GM18502 (cell line): ENCODE measurements at regions not wholly inside any gene's neighbourhood (a gene's known extent, or its start where the extent isn't known, plus 50 kb on each side); places are given as distances from the start of the nearest gene placed in this dataset.
"Not testable (repeated sequence)": the region's sequence is repeated elsewhere in the genome, so short reads cannot be mapped to it uniquely, and the experiment has no call there.

Experiments
- ATAC-seq: cut with Tn5 transposase; IDR thresholded peaks from one replicate; pipeline ENCODE4 v1.9.1; 2021; ENCODE audit warnings: mild to moderate bottlenecking; ENCODE audit not compliant: unreplicated experiment, poor library complexity

DNA sequence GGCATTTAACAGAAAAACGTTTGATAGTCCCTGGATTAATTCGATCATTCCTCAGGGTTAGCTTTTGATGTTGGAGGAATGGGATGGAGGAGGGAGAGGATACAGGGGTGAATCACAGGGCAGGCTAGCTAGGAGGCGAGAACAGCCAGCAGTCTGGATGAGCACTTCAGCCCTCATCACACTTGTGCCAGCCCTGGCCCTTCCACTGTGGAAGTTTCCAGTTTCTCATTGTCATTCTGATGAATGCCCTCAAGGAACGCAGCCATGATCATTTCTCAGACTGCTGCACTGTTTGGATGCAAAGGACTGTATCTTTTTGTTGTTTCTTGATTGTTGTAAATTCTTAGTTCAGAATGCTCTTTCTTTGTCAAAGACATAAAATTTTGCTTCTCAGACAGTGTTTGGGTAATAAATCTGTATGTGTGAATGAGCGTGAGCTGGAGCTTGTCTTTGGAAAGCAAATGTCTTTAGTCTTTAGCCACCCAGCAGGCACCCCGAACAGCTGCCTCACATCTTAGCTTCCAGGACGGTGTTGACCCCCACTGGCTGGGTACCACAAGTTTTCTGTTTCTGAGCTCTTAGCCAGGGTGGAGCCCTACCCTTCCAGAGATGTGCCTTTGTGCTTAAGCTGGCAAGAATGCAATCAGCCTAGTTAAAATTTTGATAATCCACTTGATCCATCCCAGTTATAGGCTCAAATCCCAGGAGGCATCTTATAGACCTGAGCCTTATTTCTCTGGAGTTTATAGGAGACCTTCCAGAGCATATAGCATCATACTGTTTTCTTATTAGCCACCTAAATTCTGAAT, 121.1 kb downstream of the PDCD6IP start:
- ATAC-seq: no peak

DNA sequence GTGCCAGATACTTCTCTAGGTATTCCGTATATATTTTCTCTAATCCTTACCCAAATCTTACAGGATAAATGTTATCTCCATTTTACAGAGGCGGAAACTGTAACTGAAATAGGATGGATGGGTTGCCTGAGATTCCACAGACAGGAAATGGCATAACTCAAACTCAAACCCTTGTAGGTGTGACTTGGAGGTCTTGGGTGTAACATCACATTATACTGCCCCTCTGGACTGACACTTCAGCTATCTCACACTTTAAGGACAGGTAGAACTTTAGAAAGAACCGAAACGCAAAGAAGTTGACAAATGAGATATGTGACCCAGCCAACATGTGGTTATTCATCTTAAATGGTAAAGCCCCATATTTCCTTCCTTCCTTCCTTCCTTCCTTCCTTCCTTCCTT, 122.1 kb downstream of the PDCD6IP start:
- ATAC-seq: no peak

DNA sequence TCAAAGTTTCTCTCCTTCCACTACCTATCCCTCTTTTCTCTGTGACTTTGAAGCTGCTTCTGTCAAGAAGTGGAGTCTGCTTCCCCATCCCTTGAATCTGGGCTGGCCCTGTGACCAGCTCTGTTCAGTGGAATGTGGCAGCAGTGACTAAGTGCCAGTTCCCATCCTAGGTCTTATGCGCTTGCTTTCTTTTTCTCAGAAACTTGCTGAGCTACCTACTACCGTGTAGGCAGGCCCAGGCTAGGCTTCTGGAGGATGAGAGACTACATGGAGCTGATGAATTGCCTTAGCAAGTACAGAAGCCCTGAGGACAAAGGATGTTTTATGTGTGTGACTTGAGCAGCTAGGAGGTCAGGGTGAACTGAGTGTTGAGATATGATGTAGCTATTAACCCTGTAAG, 123.2 kb downstream of the PDCD6IP start:
- ATAC-seq: no peak

DNA sequence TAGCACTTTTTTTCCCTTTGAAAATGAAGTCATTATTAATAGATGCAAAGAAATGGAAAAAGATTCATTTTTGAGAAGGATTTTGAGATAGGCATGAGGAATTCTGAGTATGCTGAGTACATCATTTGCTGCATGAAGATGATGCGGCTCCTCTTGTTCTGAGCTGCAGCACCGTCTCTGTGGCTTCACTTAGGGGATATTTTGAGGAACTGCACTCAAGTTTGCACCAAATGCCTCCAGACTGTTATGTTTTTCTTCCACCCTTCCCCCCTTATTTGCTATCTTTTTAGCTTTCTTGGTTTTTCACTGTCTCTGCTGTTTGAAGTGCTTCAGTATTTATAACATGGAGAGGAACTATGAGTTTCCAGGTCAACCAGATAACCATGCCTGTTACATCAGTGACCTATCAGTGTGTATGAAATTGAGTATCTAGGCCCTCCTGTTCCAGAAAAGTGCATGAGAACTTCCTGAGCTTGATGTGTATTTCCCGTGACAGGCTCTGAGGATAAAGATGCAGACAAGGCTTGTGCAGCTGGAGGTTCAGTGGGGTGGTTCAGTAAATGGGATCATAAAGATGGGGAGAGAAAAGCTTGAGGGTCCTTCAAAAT, 128.7 kb downstream of the PDCD6IP start:
- ATAC-seq: no peak

DNA sequence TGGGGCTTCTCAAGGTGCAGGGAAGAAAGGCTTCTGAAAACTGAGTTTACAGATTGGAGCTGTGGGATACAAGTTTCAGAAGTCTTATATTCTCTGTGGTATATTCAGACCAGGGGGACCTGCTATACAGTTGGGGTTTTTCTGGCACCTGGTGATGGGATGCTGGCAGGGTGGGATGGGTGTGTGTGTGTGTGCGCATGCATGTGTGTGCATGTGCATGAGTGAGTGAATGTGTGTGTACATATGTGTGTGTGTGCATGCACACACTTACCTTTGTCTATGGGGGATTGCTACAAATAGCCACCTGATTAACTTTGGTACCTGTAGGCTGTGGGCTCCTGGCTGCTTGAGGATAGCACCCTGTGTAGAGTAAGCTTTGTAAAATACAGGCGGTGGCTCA, 131.4 kb downstream of the PDCD6IP start:
- no peak for ATAC-seq

DNA sequence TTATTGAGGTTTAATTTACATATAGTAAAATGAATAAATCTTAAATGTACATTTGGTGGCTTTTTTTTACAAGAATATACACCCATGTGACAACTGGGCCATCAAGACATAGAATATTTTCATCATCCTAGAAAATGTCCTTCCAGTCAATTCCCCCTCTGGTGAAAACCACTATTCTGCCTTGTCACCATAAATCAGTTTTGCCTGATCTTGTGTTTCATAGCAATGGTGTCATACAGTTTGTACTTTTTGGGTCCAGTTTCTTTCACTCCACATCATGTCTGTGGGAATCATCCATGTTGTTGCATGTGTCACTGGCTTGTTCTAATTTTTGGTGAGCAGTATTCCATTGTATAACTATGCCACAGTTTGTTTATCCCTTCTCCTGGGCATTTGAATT, 133.1 kb downstream of the PDCD6IP start:
- no peak for ATAC-seq

DNA sequence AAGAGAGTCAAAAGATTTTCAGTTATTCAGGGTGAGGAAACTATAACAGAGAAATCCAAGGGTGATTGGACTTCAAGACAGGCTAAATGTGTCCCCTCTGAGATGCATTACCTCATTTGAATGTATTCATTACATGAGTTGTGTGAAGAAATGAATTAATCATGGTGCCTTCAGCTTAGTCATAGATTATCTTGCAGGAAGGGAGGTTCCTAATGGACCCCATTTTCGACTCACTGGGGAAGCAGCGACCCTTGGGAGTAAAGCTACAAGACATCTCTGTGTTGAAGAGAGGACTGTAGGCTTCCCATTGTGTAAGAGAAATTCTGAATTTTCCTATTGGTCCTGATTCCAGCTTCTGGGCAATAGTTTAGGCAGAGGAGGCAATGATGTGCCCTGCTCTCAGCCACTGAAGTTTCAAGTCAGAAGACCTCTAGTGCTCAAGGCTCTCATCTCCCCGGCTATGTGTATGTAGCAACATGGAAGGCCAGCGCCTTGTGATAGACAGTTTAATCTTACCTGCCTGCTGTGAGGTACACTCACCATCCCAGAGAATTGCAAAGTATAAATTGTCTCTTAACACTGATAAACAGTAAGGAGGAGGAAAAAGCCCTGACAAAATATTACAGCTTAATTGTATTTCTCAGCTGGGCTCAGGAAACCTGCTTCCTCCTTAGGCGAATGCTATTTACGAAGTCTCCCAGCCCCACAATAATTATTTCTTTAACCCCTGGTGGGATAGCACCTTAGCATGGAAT, 133.8 kb downstream of the PDCD6IP start:
- no peak for ATAC-seq

DNA sequence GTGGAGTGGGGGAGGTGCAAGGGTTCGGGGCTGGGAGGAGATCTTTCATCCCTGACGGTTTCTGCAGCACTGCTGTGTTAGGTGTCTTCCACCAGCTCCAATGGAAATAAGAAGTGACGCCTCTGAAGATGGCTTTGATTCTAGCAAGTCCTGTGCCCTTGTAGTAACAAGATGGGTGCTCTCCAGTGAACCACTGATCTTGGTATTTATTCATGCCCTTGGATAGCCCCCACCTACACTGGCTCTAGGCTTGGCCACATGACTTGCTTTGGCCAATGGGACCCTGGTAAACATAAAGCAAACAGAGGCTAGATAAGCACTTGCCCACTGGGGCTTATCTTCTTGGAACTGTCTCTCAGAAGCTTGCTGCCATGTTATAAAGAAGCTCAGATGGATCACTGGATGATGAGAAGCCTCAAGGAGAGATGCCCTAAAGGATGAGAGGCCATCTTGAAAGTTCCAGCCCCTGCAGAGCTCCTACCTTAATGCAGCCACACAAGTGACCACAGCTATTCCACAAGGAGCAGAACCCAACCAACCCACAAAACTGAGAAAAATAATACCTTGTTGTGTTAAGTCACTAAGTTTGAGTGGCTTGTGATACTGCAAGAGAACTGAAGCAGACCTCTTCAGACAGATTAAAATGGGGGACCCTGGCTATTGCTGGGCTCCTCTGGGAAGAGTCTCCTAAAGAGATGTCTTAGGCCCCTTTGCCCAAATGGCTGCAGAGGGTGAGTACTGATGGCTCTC, 137.9 kb downstream of the PDCD6IP start:
- ATAC-seq: no peak

DNA sequence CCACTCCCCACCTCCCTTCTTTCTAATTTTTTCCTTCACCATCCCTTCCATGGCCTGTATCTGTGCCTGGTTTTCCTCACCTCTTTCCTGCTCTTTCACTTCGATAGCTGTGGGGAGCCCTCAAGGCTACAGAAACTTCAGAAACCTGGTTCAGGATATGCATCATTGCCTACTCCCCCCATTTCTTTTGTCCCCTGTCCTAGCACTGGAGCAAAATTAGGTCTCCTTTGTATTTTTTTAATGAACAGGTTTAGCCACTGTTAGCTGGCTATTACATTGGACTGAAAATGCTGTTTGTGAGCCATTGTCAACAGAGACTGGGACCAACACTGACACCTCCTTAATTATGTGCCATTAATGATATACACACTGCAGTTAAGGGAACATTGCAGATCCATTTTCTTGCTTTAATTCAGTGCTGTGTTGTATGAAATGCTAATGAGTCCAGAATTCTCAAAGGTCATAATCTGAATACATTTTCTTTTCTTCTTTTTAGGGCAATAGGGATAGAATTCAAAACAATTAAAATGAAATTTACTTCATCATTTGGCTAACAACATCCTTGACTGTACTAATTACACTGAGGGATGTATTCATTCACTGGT, 138.6 kb downstream of the PDCD6IP start:
- no peak for ATAC-seq

DNA sequence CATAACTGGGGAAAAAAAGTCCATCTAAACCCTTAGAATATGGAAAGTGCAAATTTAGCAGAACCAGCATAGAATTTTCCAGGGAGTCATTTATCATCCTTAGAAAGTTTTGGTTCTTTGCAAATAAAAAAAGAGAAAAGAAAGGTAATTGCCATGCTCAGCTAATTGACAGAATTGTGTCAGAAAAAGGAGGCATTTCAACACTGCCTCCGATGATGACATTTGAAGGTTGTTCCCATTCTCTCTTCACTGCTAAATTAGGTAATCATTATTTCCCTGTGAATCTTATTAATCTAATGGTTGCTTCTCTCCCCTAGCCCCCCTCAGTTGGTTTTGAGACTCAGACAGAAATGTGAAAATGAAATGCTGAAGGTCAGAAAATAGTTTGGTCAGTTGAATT, 139.2 kb downstream of the PDCD6IP start:
- ATAC-seq: no peak

DNA sequence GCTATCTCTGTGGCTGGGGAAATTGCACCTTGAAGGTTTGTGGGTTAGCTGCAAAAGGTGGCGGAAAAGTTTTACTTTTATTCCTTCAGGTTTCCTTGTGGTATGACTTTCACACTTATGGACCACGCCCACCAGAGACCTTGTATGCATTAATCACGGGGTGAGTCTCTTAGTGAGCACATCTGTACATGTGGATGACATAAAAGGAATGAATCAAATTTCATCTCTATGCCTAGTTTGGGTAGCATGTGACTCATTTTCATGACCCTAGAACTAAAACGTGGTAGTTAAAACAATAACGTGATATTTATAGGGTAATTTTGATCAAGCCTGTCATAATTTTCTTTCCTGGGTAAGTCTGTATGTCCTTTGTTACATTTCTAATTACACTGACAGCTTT, 141.7 kb downstream of the PDCD6IP start:
- no peak for ATAC-seq

DNA sequence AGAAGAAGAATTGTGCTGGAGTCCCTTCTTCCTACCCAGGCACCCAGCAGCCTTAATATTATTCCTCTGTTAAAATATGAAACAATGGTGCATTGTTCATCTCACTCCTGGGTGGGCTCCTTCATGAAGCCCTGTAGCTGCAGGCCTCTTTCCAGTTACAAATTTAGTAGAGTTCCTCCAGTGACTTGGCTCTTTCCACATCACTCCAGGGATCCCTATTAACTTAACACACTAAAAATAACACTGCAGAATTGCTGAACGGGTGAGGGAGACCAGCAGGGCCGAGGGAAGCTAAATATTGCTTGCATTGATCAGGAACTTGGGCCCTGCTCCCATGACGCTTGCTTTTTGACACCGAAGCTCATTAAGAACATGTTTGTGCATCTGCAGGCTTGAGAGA, 142.3 kb downstream of the PDCD6IP start:
- no peak for ATAC-seq

DNA sequence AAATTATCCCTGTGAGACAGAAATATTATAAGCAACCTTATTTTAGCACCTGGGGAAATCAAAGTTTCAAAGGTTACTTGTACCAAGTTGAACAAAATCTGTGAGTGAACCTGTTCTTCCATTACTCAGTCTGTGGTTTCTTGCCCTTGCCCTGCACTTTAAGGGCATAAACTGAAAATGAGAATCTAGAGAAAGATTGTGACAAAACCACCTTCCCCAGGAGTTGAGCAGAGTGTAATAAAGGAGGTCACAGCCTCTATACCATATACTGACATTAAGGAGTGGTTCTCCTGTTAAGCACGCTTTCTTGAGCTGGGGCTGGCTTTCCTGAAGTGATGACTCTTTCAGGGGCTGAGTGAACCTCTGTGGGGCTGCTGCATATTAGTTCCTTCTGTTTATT, 143.4 kb downstream of the PDCD6IP start:
- peak; percentile 71 for ATAC-seq

DNA sequence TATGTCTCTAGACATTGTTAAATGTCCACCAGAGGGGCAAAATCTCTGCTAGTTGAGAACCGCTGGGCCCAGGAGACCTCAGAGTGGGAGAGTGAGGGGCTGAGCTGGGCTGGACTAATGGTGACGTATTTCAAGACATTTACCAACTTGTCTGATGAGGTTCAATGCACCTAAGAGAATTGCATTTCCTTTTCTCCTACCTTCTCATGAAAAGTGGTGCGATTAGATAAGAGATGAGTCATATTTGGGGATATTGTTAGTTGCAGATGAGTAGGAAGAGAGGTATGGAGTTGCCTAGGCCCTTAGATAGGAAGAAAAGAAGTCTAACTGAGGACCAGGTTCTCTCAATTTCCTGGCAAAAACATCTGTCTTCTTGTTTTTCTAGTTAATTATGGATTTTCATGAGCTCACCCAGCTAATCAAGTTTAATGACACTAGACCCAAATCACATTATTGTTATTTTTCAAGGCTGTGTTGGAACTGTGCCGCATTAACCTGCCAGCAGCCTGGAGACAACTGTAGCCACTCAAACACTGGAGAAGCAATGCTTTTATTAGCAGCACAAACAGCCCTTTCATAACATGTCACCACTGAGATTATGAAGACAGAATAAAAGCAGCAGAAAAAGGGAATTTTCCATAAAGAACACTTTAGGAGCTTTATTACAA, 144.2 kb downstream of the PDCD6IP start:
- peak; percentile 53 for ATAC-seq

DNA sequence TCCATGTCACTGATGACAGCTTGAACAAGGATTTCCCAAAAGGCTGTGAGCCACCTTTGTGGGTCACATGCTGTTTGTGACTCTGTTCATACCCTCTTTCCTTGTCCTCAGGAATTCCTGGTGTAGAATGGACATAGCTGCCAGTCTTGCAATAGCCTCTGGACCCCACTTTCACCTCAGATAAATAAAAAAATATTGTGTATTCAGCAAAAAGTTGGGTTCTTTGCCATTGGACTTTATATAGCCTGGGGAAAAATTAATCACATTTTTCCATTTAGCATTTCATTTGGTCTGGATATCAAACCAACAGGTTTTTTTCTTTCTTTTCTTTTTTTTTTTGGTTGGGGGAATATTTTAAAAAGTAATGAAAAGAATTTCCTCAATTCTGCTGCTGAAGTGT, 144.8 kb downstream of the PDCD6IP start:
- ATAC-seq: no peak

DNA sequence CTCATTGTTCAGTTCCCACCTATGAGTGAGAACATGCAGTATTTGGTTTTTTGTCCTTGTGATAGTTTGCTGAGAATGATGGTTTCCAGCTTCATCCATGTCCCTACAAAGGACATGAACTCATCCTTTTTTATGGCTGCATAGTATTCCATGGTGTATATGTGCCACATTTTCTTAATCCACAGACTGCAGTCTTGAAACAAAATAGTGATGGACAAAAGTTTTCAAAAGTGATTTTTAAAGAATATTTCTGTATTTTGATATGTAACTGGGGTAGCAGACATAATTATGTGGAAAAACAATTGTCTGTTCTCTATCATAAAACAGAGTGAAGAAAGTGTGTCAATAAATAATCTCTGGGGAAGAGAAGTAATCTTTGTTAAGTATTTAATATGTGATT, 148.2 kb downstream of the PDCD6IP start:
- ATAC-seq: not testable (repeated sequence)

DNA sequence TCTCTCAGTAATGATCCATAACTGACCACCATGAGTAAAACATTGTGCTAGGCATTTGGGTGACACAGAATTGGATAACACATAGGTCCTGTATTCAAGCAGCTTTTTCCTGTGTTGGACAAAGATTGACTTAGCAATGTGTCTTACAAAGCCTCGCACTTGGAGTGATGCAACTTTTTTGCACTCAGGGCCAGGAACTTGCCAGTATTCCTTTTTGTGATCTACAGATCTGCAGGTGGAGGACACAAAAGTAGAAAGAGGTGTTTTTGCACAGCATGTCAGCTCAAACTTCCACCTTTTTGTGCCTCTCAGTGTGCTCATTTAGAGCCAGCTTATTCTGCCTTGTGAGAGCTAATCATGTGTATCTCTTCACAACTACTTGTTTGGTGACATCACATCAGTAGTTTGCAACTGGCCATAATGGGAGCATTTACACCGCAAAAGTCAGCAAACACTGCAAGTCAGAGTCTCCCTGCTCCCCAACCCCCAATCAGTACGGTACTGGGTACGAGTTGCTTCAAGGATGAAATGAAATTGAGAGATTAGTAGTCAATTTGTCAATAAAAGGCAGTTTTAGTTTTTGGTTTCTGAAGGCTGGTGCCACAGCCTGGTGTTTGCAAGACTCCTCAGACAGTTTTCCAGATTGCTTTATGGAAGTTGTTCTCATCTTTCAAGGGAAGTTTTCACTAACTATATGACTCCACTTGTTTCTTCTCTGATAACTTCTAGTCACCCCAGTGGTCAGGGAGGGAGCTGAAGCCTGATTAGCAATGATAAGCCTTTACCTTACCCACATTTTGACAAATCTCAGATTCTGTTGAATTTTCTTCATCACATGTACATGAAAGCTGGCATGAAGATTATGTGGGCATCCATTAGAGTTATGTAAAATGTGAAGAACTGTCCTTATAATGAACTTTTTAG, 149.1 kb downstream of the PDCD6IP start:
- no peak for ATAC-seq

DNA sequence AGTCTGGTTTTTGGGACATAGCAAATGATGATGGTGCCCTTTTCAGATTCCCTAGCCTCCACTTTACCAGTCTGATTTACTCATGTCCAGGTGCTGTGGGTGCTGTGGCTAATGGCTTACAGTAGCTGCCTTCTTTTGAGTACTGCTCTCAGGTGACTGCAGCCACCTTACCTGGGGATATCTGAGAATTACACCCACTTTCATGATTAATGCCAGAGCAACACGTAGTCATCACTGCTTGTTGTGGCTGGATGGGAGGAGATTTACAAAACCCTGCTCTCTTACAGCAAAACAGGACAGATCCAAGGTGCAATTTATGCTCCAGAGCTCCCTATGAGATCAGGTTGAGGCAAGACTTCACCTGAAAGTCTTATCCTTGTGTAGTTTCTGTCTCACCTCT, 150.6 kb downstream of the PDCD6IP start:
- no peak for ATAC-seq

DNA sequence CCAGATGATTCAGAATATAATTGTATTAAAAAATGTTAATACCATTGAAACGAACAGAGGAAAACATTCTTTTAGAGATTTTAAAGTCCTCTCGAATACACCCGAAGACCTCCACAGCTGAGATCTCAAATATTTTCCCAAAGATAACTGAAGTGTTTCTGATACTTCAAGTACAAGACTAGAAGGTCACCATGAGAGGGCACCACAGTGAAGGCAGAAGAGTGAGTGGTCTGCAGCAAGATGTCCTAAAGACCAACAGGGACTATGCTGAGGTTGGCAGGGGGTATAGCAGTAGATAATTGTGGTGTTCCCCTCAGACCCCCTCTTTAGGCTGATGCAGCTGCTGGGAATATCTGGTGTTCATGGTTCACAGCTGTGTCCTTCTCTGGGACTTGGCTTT, 156.5 kb downstream of the PDCD6IP start:
- no peak for ATAC-seq
